SHP77 treated with DMSO at 0.1 percent for 48 hours (cell line): ENCODE measurements at regions not wholly inside any gene's neighbourhood (a gene's known extent, or its start where the extent isn't known, plus 50 kb on each side); places are given as distances from the start of the nearest gene placed in this dataset.

ENCODE experiments used
- DNase-seq: peaks from one replicate; lab custom pipeline; 2025; lab: John Stamatoyannopoulos, UW

- no peak for DNase-seq
Measured at GRCh38 chr14:27958757-27959156, 807.8 kb upstream of the FOXG1 start.

- DNase-seq: peak; percentile 95
Measured at GRCh38 chr14:27995691-27996090, 770.9 kb upstream of the FOXG1 start.

- DNase-seq: no peak
Measured at GRCh38 chr14:28001002-28001401, 765.6 kb upstream of the FOXG1 start.

GRCh38 chr14:28012629-28013415 lies 753.8 kb upstream of the FOXG1 start:
- DNase-seq: no peak

GRCh38 chr14:28020112-28020511 lies 746.5 kb upstream of the FOXG1 start:
- no peak for DNase-seq

- DNase-seq: no peak
Measured at GRCh38 chr14:28023853-28024252, 742.7 kb upstream of the FOXG1 start.

- no peak for DNase-seq
Measured at GRCh38 chr14:28052251-28052650, 714.3 kb upstream of the FOXG1 start.

GRCh38 chr14:28055008-28055407 lies 711.6 kb upstream of the FOXG1 start:
- no peak for DNase-seq

GRCh38 chr14:28057359-28058296 lies 709.0 kb upstream of the FOXG1 start:
- DNase-seq: no peak

- no peak for DNase-seq
Measured at GRCh38 chr14:28059254-28059653, 707.3 kb upstream of the FOXG1 start.

- DNase-seq: no peak
Measured at GRCh38 chr14:28061006-28061405, 705.6 kb upstream of the FOXG1 start.

- no peak for DNase-seq
Measured at GRCh38 chr14:28077021-28077420, 689.6 kb upstream of the FOXG1 start.

GRCh38 chr14:28083389-28083788 lies 683.2 kb upstream of the FOXG1 start:
- no peak for DNase-seq

GRCh38 chr14:28088125-28088524 lies 678.5 kb upstream of the FOXG1 start:
- DNase-seq: no peak

- DNase-seq: no peak
Measured at GRCh38 chr14:28097585-28097984, 669.0 kb upstream of the FOXG1 start.

- no peak for DNase-seq
Measured at GRCh38 chr14:28098856-28099255, 667.7 kb upstream of the FOXG1 start.

- peak; percentile 98 for DNase-seq
Measured at GRCh38 chr14:28102001-28102400, 664.6 kb upstream of the FOXG1 start.

GRCh38 chr14:28102814-28103213 lies 663.8 kb upstream of the FOXG1 start:
- DNase-seq: peak; percentile 39

GRCh38 chr14:28113311-28113710 lies 653.3 kb upstream of the FOXG1 start:
- no peak for DNase-seq

GRCh38 chr14:28116716-28117115 lies 649.9 kb upstream of the FOXG1 start:
- DNase-seq: no peak

- DNase-seq: no peak
Measured at GRCh38 chr14:28119849-28120248, 646.7 kb upstream of the FOXG1 start.

- no peak for DNase-seq
Measured at GRCh38 chr14:28120391-28120790, 646.2 kb upstream of the FOXG1 start.
